ENCODE measurements at regions not wholly inside any gene's neighbourhood (a gene's known extent, or its start where the extent isn't known, plus 50 kb on each side); places are given as distances from the start of the nearest gene placed in this dataset.

GRCh38 chr20:9926476-9926875 is 87.6 kb upstream of the PAK5 start:
- Histone ChIP-seq H3K4me1 (no peaks in the 10 kb centered on the region), H3K27ac (no peak overlapping the region), H3K36me3 (no peaks in the 10 kb centered on the region), H3K9me3 (no peaks in the 10 kb centered on the region), H3K27me3 (no peaks in the 10 kb centered on the region), H3K4me3 (no peak overlapping the region)
- intact Hi-C loops (cut with DNase I; ENCODE audit: low total_unique reads), result no loop called here
- DNase-seq, result no peak
- no peak for TF ChIP-seq CTCF (IDR thresholded peaks at IDR 0.05)

- Histone ChIP-seq H3K4me1 (no peaks in the 10 kb centered on the region), H3K27me3 (no peaks in the 10 kb centered on the region), H3K36me3 (no peaks in the 10 kb centered on the region), H3K4me3 (no peak overlapping the region), H3K27ac (no peak overlapping the region), H3K9me3 (no peaks in the 10 kb centered on the region)
- DNase-seq, result no peak
- intact Hi-C loops (cut with DNase I; ENCODE audit: low total_unique reads), result no loop called here
- no peak for TF ChIP-seq CTCF (IDR thresholded peaks at IDR 0.05)
These were observed 87.1 kb upstream of the PAK5 start for GRCh38 chr20:9926007-9926406.

GRCh38 chr20:9923648-9924047 is 84.8 kb upstream of the PAK5 start:
- TF ChIP-seq CTCF (IDR thresholded peaks at IDR 0.05), result no peak
- H3K4me1 ChIP-seq, result no peaks in the 10 kb centered on the region
- H3K36me3 ChIP-seq, result no peaks in the 10 kb centered on the region
- H3K9me3 ChIP-seq, result no peaks in the 10 kb centered on the region
- no peak for DNase-seq
- no peak overlapping the region for H3K27ac ChIP-seq
- H3K27me3 ChIP-seq, result no peaks in the 10 kb centered on the region
- intact Hi-C loops (cut with DNase I; ENCODE audit: low total_unique reads), result no loop called here
- H3K4me3 ChIP-seq, result no peak overlapping the region

- intact Hi-C loops (cut with DNase I; ENCODE audit: low total_unique reads), result no loop called here
- no peaks in the 10 kb centered on the region for H3K4me1 ChIP-seq
- no peak overlapping the region for H3K4me3 ChIP-seq
- H3K9me3 ChIP-seq, result no peaks in the 10 kb centered on the region
- no peak for DNase-seq
- H3K27me3 ChIP-seq, result no peaks in the 10 kb centered on the region
- H3K27ac ChIP-seq, result no peak overlapping the region
- no peak for TF ChIP-seq CTCF (IDR thresholded peaks at IDR 0.05)
- H3K36me3 ChIP-seq, result no peaks in the 10 kb centered on the region
These were observed 82.0 kb upstream of the PAK5 start for GRCh38 chr20:9920866-9921265.

- intact Hi-C loops (cut with DNase I; ENCODE audit: low total_unique reads), result no loop called here
These were observed 80.6 kb upstream of the PAK5 start for GRCh38 chr20:9919271-9920014.

More at GRCh38 chr20:9919271-9920014, 80.6 kb upstream of the PAK5 start:
- no peaks in the 10 kb centered on the region for H3K36me3 ChIP-seq
- no peaks in the 10 kb centered on the region for H3K4me1 ChIP-seq
- no peak for TF ChIP-seq CTCF (IDR thresholded peaks at IDR 0.05)
- no peak overlapping the region for H3K27ac ChIP-seq
- no peaks in the 10 kb centered on the region for H3K9me3 ChIP-seq
- no peak overlapping the region for H3K4me3 ChIP-seq
- DNase-seq, result no peak
- H3K27me3 ChIP-seq, result no peaks in the 10 kb centered on the region
